CD14-positive monocyte (primary cell): ENCODE measurements at regions not wholly inside any gene's neighbourhood (a gene's known extent, or its start where the extent isn't known, plus 50 kb on each side); places are given as distances from the start of the nearest gene placed in this dataset.

ENCODE experiments used
- DNase-seq, 3 donors: peaks; one replicate each; pipeline ENCODE4 v3.0.0-alpha.2; 2011 to 2022
- H2AFZ ChIP-seq: 2 replicates; pipeline ENCODE4 v1.6.0; 2012; ENCODE audit warnings: mild to moderate bottlenecking, low read depth, low read length, inconsistent platforms; ENCODE audit not compliant: insufficient read depth, poor library complexity, severe bottlenecking
- H3K27ac ChIP-seq, 2 donors: 1 replicate in 1 of 2; 2 replicates in 1 of 2; pipeline ENCODE4 v1.5.1; 2012 to 2013; ENCODE audit warnings: low read length in 2 of 2, control low read depth in 1 of 2, inconsistent platforms in 1 of 2, low read depth in 1 of 2, mild to moderate bottlenecking in 1 of 2
- H3K27me3 ChIP-seq, 2 donors: one replicate each; pipeline versions ENCODE4 v1.6.0 to v1.6.1; 2011 to 2013; ENCODE audit warnings: low read length in 2 of 2; ENCODE audit not compliant: control insufficient read depth in 2 of 2, insufficient read depth in 2 of 2
- H3K36me3 ChIP-seq, 2 donors: replicated peaks in 1 of 2; 1 replicate in 1 of 2; 2 replicates in 1 of 2; pipeline versions ENCODE4 v1.5.1 to v1.6.1; 2012 to 2013; ENCODE audit warnings: low read length in 2 of 2, control low read depth in 1 of 2, inconsistent platforms in 1 of 2, mild to moderate bottlenecking in 1 of 2; ENCODE audit not compliant: insufficient read depth in 2 of 2, control insufficient read depth in 1 of 2
- H3K4me1 ChIP-seq, 2 donors: 1 replicate in 1 of 2; 2 replicates in 1 of 2; pipeline versions ENCODE4 v1.5.1 to v1.6.1; 2012 to 2013; ENCODE audit warnings: low read length in 2 of 2, control low read depth in 1 of 2, inconsistent platforms in 1 of 2, mild to moderate bottlenecking in 1 of 2, moderate library complexity in 1 of 2; ENCODE audit not compliant: insufficient read depth in 2 of 2, control insufficient read depth in 1 of 2
- H3K4me2 ChIP-seq: replicated peaks from 2 replicates; pipeline ENCODE3; 2012; ENCODE audit warnings: low read length, moderate library complexity, mild to moderate bottlenecking; ENCODE audit not compliant: poor library complexity, severe bottlenecking; ENCODE audit errors: extremely low read depth
- H3K4me3 ChIP-seq, 3 experiments: fragments of 200-600 bp in 1 of 3; sonication (generic) in 1 of 3; replicated peaks in 1 of 3; 1 replicate in 2 of 3; 2 replicates in 1 of 3; pipeline ENCODE4 v1.5.1; 2011 to 2013; ENCODE audit warnings: low read length in 3 of 3, mild to moderate bottlenecking in 3 of 3, control low read depth in 2 of 3, low read depth in 2 of 3, inconsistent platforms in 1 of 3, moderate library complexity in 1 of 3
- H3K79me2 ChIP-seq: 2 replicates; pipeline ENCODE4 v1.6.0; 2012; ENCODE audit warnings: mild to moderate bottlenecking, control low read depth, inconsistent platforms, low read length, moderate library complexity; ENCODE audit not compliant: insufficient read depth
- H3K9ac ChIP-seq: 2 replicates; pipeline ENCODE4 v1.6.0; 2017; ENCODE audit warnings: low read length, mild to moderate bottlenecking; ENCODE audit not compliant: insufficient read depth, poor library complexity, severe bottlenecking
- H3K9me3 ChIP-seq, 2 donors: replicated peaks in 1 of 2; 1 replicate in 1 of 2; 2 replicates in 1 of 2; pipeline versions ENCODE4 v1.5.1 to v1.6.1; 2012 to 2013; ENCODE audit warnings: low read length in 2 of 2, control low read depth in 1 of 2; ENCODE audit not compliant: control insufficient read depth in 1 of 2, insufficient read depth in 1 of 2
- H4K20me1 ChIP-seq: 2 replicates; pipeline ENCODE4 v1.6.0; 2012; ENCODE audit warnings: mild to moderate bottlenecking, low read length, control low read depth, moderate library complexity; ENCODE audit not compliant: insufficient read depth
- H3K27ac Mint-ChIP-seq, 7 donors: one replicate each; pipeline ENCODE4 v1.8.0; 2020; ENCODE audit warnings: mild to moderate bottlenecking in 7 of 7, mixed read lengths in 7 of 7, moderate library complexity in 6 of 7, inconsistent platforms in 2 of 7
- H3K27me3 Mint-ChIP-seq, 3 donors: one replicate each; pipeline ENCODE4 v1.8.0; 2021 to 2022; ENCODE audit warnings: low read depth in 3 of 3, mild to moderate bottlenecking in 3 of 3, mixed read lengths in 3 of 3, moderate library complexity in 3 of 3, inconsistent platforms in 1 of 3
- H3K36me3 Mint-ChIP-seq, 2 donors: one replicate each; pipeline ENCODE4 v1.8.0; 2020; ENCODE audit warnings: mixed read lengths in 2 of 2, inconsistent platforms in 1 of 2, mild to moderate bottlenecking in 1 of 2
- H3K4me1 Mint-ChIP-seq: one replicate; pipeline ENCODE4 v1.8.0; 2020; ENCODE audit warnings: mild to moderate bottlenecking, mixed read lengths
- H3K4me3 Mint-ChIP-seq, 2 donors: one replicate each; pipeline ENCODE4 v1.8.0; 2020; ENCODE audit warnings: mild to moderate bottlenecking in 2 of 2, mixed read lengths in 2 of 2, moderate library complexity in 1 of 2
- H3K9me3 Mint-ChIP-seq, 7 donors: one replicate each; pipeline ENCODE4 v1.8.0; 2020 to 2022; ENCODE audit warnings: mixed read lengths in 7 of 7, mild to moderate bottlenecking in 6 of 7, moderate library complexity in 6 of 7, inconsistent platforms in 2 of 7
- WGBS: methylation state at CpG from one replicate; pipeline ENCODE4 v1.1.5; 2013; ENCODE audit warnings: missing lambda C conversion rate; ENCODE audit not compliant: insufficient coverage; 5-methylcytosine and 5-hydroxymethylcytosine counted together
- intact Hi-C, 2 donors: fragments of 100-400 bp; cut with micrococcal nuclease; formaldehyde crosslinking; loops; one replicate each; pipeline versions ENCODE4 v1.15.0 to v1.15.1; 2023
- TF ChIP-seq, protein P1 (sequence below): fragments of 200-600 bp; IDR thresholded peaks from one replicate; pipeline ENCODE4 v1.8.0; 2022; ENCODE audit warnings: antibody characterized with exemption, mild to moderate bottlenecking

GRCh38 chr11:39586036-39586435, 1873.4 kb downstream of the LRRC4C start:
- TF ChIP-seq, protein P1, sequence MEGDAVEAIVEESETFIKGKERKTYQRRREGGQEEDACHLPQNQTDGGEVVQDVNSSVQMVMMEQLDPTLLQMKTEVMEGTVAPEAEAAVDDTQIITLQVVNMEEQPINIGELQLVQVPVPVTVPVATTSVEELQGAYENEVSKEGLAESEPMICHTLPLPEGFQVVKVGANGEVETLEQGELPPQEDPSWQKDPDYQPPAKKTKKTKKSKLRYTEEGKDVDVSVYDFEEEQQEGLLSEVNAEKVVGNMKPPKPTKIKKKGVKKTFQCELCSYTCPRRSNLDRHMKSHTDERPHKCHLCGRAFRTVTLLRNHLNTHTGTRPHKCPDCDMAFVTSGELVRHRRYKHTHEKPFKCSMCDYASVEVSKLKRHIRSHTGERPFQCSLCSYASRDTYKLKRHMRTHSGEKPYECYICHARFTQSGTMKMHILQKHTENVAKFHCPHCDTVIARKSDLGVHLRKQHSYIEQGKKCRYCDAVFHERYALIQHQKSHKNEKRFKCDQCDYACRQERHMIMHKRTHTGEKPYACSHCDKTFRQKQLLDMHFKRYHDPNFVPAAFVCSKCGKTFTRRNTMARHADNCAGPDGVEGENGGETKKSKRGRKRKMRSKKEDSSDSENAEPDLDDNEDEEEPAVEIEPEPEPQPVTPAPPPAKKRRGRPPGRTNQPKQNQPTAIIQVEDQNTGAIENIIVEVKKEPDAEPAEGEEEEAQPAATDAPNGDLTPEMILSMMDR: no peak
- H2AFZ ChIP-seq: no peak overlapping the region
- H3K4me3 ChIP-seq: no peak overlapping the region
- H3K9me3 ChIP-seq: peaks cover 0 to 4% of the 10 kb centered on the region in 2 donors
- H3K27me3 ChIP-seq: no peaks in the 10 kb centered on the region
- intact Hi-C loops: loop anchor here in 1 of 2 donors (10.0 kb wide), 1 partner anchor 1069 kb away; no protein-coding TSS in a partner anchor
- H3K4me2 ChIP-seq: no peak overlapping the region
- WGBS: no CpG with 5 or more reads among the region's 1 CpG
- no peak for DNase-seq
- no peaks in the 10 kb centered on the region for H4K20me1 ChIP-seq
- H3K9ac ChIP-seq: no peak overlapping the region
- Mint-ChIP-seq H3K36me3 (no peaks in the 10 kb centered on the region), H3K4me1 (no peaks in the 10 kb centered on the region), H3K9me3 (peaks cover 2 to 8% (median 4%) of the 10 kb centered on the region in 7 donors), H3K27me3 (no peaks in the 10 kb centered on the region), H3K27ac (no peak overlapping the region), H3K4me3 (no peak overlapping the region)
- H3K4me1 ChIP-seq: no peaks in the 10 kb centered on the region
- H3K79me2 ChIP-seq: no peaks in the 10 kb centered on the region
- no peak overlapping the region for H3K27ac ChIP-seq
- no peaks in the 10 kb centered on the region for H3K36me3 ChIP-seq

DNA sequence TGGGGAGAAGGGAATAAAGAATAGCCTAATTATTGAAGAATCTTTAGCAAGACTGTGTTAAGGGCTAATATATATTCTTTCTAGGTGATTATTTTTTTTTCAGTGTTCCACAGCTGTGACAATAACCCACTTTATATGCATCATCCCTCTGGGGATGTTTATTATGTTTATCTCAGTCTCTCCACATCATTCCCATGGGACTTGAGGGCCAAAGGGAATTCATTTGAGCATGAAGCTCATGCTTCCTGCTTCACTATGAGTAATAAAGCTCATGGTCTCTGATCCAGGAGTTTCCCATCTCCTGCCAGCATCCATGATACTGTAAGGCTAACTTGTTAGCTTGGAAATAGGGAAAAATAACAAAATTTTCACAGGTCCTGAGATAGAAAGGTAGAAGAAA, 1888.4 kb downstream of the LRRC4C start:
- no peak overlapping the region for H3K4me2 ChIP-seq
- Mint-ChIP-seq H3K4me1 (no peaks in the 10 kb centered on the region), H3K27me3 (no peaks in the 10 kb centered on the region), H3K36me3 (no peaks in the 10 kb centered on the region), H3K27ac (no peak overlapping the region), H3K4me3 (no peak overlapping the region), H3K9me3 (peaks cover 5 to 10% (median 7%) of the 10 kb centered on the region in 7 donors)
- no peak overlapping the region for H2AFZ ChIP-seq
- no peaks in the 10 kb centered on the region for H3K36me3 ChIP-seq
- peaks cover 2 to 8% of the 10 kb centered on the region in 2 donors for H3K9me3 ChIP-seq
- no peak overlapping the region for H3K27ac ChIP-seq
- no peaks in the 10 kb centered on the region for H3K4me1 ChIP-seq
- H3K4me3 ChIP-seq: no peak overlapping the region
- intact Hi-C loops: no loop called here
- H3K27me3 ChIP-seq: no peaks in the 10 kb centered on the region
- TF ChIP-seq, protein P1: no peak
- no peak overlapping the region for H3K9ac ChIP-seq
- DNase-seq: no peak
- no peaks in the 10 kb centered on the region for H3K79me2 ChIP-seq
- H4K20me1 ChIP-seq: no peaks in the 10 kb centered on the region
